GM21515 (cell line): ENCODE measurements at regions not wholly inside any gene's neighbourhood (a gene's known extent, or its start where the extent isn't known, plus 50 kb on each side); places are given as distances from the start of the nearest gene placed in this dataset.

ENCODE experiments used
- ATAC-seq: cut with Tn5 transposase; IDR thresholded peaks from one replicate; pipeline ENCODE4 v1.9.1; 2021; ENCODE audit not compliant: unreplicated experiment

DNA sequence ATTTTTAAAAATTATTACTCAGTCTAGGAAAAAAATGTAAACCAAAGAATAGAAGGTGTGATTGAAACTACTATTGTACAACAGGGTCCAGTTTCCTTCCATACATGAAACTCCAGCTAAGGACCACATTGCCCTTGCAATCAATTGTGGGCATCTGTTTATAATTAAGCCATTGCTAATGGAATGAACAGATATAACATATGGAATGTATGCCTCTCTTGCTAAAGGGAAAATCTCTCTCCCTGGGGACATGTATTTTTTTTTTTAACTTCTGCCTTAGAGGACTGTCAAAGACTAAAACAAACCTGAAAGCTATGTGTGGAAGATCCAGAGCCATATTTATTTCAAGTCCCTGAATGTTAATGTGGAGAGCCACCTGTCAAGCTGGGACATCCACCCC lies 336.8 kb upstream of the MANEA start:
- no peak for ATAC-seq

DNA sequence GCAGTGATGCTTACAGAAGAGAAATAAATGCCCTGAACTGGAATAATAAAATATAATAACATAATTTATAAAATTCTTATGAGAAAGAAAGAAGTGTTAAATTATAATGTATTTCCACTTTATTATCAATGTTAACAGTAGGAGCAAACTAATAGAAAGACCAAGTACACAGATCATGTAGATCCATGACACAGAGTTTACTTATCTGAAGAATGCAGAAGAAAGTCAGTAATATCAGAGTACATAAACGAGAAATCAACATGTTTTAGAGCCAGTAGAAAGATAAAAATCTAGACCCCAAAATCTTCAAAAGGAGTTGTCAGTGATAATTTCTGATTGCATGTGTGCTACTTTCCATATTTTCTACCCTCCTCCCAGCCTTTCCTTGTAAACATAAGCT lies 334.8 kb upstream of the MANEA start:
- ATAC-seq = no peak

GRCh38 chr6:95243053-95243452 lies 334.3 kb upstream of the MANEA start:
- ATAC-seq = no peak

DNA sequence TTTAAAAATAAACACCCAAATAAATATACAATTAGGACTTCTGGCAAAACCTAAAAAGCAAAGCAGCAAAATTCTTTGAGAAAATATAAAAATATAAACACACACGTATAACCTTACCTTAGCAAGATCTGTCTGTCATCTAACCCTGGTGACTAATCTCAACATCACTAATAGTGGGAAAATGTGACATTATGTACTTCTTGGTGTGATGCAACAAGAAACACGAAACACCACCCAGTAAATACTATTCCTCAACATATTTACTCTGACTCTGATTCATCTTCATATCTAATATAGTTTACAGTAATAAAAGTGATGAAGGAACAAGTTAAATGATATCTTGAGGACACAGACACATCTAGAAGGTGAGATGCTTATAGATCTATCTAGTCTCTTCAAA lies 332.6 kb upstream of the MANEA start:
- no peak for ATAC-seq

DNA sequence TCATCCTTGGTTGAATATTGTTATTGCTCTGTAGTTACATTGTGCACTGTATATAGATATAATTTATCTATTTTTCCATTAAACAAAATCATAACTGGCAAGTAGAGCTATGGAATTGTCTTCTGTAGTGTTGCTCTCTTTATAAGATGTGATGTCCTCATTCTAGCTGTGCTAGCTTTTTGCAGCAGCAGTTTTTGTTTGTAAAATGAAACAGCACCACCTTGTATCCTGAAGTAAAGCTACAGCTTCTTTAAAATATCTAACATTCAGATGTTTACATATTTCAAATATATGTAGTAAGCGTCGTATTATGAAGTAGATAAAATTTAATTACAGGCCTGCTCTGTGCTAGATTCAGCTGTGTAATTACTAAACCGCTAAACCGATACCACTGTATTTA lies 328.8 kb upstream of the MANEA start:
- ATAC-seq = no peak

- ATAC-seq = no peak
Measured at GRCh38 chr6:95249175-95249574, 328.2 kb upstream of the MANEA start.

GRCh38 chr6:95249661-95250060 lies 327.7 kb upstream of the MANEA start:
- ATAC-seq = no peak

- ATAC-seq = no peak
Measured at GRCh38 chr6:95263840-95264239, 313.5 kb upstream of the MANEA start.

DNA sequence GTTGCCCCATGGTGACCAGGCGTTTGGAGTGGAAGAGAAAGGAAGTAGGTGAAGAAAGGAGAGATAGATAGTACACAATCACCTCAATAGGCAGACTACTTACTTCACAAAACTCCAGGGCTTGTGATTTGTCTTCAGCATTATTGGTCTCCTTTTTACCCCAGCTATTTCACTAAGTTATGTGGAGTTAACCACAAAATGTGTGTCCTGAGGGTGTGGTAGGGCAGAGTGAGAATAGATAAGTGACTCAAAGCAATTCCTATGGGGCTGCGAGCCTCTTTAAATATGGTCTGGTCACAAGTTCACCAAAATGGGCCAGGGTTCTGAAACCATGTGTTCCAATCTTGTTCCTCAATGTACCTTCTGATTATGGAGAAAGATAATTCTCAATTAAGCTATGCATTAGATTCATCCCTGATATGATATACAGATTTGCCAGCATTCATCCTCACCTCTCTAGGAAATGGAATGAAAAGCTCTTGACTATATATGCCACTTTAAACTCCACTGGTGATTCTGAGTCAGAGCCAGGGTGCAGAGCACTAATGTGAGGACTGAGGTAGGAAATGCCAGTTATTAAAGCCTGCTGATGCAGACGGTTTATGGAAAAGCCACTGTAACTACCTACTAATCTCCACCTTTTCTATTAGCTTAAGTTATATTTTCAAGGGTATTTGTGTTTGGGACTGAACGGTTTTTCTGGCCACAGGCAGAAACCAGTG lies 310.6 kb upstream of the MANEA start:
- ATAC-seq = no peak

DNA sequence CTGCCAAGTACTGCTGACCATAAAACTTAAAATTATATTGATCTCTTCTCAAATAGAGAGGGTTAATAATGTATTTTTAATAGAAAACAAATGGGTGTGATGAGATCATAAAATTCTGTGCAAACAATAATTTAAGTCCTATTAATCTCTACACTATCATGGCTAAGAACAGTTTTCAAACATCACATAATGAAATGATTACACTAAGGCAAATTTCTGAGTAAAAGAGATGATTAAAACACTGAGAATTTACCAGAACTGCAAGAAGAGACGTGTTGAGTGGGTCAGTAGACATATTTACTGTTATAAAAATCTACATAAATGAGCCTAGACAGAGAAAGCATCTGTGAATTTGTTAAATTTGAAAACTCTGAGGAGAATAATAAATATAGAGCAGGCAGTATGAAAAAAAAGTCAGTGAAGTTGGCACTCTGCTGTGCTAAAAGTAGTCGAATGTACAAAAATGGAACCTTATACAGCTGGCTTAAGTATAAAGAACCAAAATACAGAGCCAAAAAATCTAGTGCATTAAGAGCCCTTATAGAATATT lies 302.6 kb upstream of the MANEA start:
- ATAC-seq = no peak

GRCh38 chr6:95279616-95280015 lies 297.7 kb upstream of the MANEA start:
- no peak for ATAC-seq

GRCh38 chr6:95280686-95281273 lies 296.6 kb upstream of the MANEA start:
- ATAC-seq = no peak

- ATAC-seq = no peak
Measured at GRCh38 chr6:95285881-95286280, 291.5 kb upstream of the MANEA start.

DNA sequence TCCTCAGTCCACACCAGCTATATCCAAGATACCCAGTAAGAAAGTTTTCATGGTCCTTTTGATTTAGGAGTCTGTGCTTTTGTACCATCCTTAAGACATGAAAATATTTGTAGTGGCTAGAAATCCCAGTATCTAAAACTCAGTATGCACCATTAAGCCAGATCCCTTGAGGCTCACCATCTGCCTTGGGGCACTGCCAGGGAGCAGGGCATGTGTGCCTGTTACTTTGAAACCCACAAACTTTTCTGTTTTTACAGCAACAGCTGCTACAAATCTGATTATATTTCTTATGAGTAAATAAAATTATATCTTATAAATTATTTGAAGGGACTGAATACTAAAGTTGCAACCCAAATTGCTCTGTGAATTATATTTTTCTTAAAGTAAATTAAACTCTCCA lies 290.5 kb upstream of the MANEA start:
- ATAC-seq = no peak

DNA sequence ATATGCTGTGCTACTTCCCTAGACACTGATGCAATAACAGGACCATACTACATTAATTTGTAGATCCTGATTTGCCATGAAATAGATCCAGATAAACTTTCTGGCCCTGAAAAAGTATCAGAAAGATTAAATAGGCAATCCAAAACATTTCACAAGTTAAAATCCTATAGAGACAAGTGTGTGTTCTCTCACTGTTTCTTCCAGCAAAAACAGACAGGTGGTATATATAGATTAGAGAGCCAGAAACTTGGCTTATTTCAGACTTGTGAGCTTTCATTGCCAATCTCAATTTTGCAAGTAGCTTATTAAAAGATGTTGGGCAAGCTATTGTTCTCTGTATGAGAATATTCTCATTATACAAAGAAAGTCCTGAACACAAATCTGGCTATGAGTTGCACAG lies 289.1 kb upstream of the MANEA start:
- no peak for ATAC-seq

GRCh38 chr6:95292011-95292410 lies 285.3 kb upstream of the MANEA start:
- no peak for ATAC-seq

GRCh38 chr6:95293257-95293656 lies 284.1 kb upstream of the MANEA start:
- ATAC-seq = no peak

GRCh38 chr6:95294043-95294442 lies 283.3 kb upstream of the MANEA start:
- no peak for ATAC-seq

DNA sequence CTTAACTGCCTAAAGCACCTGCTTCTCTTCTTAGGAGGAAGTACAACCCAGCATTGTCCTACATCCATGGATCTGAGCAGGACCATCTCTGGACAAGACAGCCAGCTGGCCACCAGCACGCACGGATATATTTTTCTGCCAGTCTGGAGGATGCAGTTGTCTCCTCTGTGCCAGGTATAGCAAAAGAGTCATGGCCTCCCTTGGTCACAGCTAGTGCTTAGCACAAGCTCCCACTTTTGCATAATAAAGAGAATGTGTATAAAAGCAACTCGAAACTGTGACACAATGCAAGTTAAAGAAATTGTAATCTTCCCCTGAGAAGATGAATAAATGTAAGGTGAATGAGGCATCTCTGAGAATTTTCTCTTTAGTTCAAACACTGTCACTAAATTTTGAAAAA lies 267.8 kb upstream of the MANEA start:
- ATAC-seq = no peak

DNA sequence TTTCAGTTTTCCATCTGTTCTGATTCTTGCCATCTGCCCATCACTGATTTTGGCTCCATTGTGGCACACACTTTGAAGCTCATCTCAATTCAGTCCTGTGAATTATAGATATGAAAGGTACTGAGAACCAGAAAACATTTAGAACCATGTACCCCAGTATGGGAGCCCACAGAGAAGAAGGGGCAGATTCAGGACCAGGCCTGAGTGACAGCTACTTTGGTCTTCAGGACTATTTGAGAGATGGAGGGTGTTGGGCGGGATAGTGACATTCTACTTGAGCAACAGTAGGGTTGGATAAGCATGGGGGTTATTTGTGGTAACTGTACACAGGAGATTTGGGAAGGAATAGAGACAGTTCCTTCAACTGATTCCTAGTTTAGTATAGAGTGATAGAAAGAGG lies 259.2 kb upstream of the MANEA start:
- ATAC-seq = no peak

DNA sequence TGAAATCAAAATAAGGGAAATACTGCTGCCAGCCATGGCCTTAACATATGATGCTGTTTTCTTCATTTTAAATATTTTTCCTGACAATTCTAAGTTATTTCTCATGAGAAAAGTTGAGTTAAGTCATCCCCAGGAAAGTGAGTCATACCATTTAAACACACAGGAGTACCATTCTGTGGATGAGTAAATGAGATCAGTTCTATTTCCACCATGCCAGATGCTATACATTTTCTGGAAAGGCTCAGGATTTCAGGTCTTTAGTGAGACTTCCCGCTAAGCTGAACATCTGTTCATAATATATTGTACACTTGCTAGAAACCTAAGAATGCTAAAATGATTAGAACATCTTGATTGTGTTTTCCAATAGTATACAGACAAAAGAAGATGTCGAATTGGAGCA lies 256.2 kb upstream of the MANEA start:
- ATAC-seq = no peak

DNA sequence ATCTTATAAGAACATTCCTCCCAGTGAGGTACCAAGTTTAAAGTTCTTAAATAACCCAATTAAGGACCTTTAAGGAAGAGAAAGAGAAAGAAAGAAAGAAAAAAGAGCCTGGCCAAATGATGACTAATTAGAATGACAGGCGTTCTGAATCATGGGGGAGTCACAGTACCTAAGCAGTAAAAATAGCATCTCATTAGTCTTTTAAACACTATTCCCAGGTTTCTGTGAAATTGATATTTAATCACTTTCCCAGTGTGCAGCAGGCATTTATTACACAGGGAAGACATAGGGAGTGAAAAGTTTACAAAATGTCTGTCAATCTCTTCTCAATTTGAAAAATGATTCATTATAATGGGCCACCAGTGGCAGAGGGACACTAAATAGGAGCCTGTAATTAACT lies 251.4 kb upstream of the MANEA start:
- ATAC-seq = no peak

GRCh38 chr6:95328231-95328630 lies 249.1 kb upstream of the MANEA start:
- ATAC-seq = no peak
